ENCODE measurements at regions not wholly inside any gene's neighbourhood (a gene's known extent, or its start where the extent isn't known, plus 50 kb on each side); places are given as distances from the start of the nearest gene placed in this dataset.

DNA sequence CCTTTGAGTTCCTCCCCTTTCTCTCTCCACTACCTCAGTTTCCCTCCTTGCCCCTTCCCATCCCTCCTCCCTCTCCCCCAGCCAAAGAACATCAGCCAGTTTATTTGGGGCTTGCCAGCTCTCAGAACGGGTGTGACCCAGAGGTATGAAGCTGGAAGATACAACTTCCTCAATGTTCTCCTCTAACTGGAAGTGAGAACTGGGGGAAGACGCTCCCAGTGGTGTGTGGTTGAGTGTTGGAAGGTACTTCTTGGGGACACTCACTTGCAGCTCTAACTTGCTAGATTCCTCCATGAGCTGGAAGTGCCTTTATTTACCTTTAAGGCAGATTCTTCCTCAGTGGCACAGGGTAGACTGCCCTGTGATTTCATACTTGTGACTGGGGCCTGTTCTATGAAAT, 110.5 kb upstream of the HABP2 start:
- DNase-seq (ENCODE audit: low read depth in 3 of 3): no peak

DNA sequence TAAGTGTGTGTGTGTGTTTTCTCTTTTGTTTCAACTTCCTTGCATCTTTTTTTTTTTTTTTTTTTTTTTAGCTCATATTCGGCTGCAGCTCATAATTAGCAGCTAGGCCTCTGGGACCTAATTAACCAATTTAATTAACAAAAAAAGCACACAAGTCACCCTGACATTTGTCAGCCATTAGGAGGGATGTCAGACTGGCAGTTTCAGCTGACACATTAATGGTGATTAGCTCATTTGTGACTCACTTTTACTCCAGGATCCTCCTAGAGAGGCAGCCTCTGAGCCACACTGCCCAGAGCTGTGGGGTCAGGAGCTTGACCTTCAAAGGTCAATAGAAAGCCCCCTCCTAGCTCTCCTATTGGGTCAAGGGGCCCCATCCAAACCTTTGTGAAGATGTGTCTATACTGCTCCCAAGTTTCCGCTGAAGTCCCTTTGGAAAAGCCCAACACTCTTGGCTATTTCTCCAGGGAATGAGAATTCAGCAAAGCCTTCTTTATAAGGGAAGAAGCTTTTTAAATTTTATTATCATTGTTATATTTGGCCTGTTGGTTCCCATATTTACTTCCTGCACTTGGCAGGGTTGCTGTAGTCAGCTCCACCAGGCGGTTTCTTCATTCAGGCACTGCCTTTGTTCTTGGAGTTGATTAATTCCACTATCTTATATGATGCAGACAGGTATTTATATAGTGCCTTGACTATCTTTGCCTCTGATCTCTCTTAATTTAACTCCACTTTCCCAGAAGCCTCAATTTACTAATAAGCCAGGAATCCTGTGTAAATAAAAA, 109.5 kb upstream of the HABP2 start:
- no peak for DNase-seq (ENCODE audit: low read depth in 3 of 3)

- no peak for DNase-seq (ENCODE audit: low read depth in 3 of 3)
These were observed 108.0 kb upstream of the HABP2 start for GRCh38 chr10:113444766-113445365.

DNA sequence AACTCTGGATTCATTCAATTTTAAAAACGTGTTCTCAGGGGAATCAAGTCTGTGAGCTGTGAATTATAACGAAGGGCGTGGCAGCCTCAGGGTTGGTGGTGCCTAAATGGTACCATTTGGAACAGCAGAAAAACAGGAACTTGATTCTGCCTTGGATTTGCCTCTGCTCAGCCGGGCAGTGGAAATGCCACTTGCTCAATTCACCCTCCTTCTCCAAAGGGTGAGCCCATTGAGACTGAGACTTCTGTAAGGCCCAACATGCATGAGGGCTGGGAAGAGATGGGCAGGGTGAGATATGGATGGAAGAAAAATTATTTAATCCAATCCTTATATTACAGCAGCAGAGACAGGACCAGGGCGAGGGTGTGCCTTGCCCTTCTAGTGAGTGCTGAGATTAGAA, 107.1 kb upstream of the HABP2 start:
- no peak for DNase-seq (ENCODE audit: low read depth in 3 of 3)

- no peak for DNase-seq (ENCODE audit: low read depth in 3 of 3)
These were observed 106.1 kb upstream of the HABP2 start for GRCh38 chr10:113446739-113447138.

DNA sequence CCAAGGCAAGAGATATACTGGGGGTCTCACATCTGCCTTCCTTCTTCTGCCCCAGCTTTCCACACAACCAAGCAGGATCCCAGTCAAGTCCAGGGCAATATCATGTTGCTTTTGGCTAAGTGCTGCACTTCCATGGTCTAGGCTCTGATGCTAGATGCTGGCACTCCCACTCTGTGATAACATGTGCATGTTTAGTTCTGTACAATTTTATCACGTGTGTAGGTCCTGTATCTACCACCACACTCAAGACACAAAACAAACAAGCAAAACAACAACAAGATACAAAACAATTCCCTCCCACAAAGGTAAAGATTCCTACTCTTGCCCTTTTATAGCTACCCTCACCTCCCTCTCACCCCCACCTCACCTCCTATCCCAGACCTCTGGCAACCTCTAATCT, 105.6 kb upstream of the HABP2 start:
- no peak for DNase-seq (ENCODE audit: low read depth in 3 of 3)

DNA sequence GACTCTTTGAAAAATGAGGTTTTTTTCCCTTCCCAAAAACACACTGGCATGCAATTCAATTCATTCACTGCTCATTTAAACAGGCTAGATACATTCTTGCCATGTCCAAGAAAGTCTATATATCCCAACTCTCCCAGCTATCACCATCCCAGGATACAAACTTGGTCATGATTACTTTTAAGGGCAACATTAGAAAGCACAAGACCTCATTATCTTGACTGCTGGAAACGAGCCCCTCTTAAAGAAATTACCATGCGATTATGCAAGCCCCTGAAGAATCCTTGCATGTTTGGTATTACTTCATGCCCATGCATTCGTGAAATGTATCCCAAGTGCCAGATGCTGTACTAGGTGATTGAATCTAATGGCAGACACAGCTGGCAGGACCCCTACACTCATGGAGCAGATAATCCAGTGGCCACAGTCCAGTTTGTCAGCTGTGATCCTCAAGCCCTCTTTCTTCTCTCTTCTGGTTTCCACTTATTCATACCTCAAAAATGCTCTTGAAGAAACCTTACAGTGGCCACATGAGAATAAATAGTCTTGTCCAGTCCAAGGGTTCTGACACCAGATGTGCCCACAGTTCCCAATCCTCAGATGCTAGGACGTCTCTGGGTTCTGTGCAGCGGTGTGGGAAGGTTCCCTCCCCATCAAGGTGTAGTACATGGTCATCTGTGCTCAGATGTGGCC, 103.7 kb upstream of the HABP2 start:
- DNase-seq (ENCODE audit: low read depth in 3 of 3): no peak

DNA sequence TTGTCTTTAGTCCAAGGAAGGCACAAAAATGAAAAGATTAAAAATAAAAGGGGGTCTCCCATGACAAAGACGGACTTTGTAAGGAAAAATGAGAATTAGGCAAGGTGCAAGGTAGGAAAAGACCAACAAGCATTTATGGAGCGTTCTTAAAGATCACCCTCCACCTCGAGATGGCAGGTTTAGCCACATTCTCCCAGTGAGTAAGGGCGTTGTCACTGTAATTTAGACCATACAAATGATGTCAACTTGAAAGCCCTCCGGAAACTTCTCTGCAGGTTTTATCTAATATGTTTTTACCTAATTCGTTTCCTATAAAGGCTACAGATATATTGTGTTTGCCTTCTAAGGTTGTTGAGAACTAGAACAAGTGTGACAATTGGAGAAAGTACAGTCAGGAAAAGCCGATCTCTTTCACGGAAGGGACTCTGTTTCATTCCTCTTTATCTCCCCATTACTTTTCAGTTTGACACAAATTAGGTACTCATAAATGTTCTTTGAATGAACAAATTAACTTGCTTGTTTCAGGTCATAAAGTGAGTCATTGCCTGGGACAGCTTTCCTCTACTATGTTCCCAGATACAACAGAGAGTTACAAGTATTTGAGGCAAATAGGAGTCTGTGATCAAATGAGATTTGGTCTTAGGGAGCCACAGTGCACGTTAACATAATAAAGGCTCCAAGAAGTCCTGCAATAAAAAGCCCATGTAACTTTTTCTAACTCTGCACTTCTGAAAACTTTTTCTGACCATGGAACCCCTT, 102.6 kb upstream of the HABP2 start:
- DNase-seq (ENCODE audit: low read depth in 3 of 3): no peak

DNA sequence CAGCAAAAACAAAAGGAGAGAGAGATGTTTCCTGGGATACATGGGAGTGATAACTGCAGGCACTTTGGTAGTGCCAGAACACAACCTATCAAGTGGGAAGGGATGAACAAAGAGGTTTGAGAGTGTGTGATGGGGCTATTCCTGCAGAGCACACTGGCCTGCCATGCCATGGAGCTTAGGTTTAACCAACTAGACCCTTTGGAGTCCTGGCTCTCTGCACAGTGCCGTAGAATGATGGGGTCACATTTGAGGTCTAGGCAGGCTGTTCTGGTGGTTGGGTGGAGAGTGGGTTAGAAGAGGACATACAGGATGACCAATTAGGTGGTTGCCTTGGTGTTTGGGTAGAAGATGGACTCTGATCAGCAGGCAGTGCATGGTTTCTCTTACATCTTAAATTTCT, 101.9 kb upstream of the HABP2 start:
- DNase-seq (ENCODE audit: low read depth in 3 of 3): no peak

GRCh38 chr10:113452146-113452845, 100.6 kb upstream of the HABP2 start:
- DNase-seq (ENCODE audit: low read depth in 3 of 3): no peak

DNA sequence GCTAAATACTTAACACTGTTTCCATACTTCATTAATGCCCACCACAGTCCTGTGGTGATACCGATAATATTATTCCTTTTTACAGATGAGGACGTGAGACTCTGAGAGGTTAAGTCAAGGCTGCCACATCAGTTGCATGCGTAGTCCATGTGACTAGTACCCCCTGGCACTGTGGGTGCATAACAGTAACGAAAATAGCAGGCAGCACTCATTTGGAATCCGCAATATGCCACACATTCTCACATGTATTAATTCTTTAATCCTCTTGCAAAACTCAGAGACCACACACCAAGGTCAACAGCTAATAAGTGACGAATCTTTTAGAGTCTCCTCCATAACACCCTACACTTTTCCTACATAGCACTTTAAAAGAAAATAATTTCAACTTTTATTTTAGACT, 99.5 kb upstream of the HABP2 start:
- DNase-seq (ENCODE audit: low read depth in 3 of 3): no peak

DNA sequence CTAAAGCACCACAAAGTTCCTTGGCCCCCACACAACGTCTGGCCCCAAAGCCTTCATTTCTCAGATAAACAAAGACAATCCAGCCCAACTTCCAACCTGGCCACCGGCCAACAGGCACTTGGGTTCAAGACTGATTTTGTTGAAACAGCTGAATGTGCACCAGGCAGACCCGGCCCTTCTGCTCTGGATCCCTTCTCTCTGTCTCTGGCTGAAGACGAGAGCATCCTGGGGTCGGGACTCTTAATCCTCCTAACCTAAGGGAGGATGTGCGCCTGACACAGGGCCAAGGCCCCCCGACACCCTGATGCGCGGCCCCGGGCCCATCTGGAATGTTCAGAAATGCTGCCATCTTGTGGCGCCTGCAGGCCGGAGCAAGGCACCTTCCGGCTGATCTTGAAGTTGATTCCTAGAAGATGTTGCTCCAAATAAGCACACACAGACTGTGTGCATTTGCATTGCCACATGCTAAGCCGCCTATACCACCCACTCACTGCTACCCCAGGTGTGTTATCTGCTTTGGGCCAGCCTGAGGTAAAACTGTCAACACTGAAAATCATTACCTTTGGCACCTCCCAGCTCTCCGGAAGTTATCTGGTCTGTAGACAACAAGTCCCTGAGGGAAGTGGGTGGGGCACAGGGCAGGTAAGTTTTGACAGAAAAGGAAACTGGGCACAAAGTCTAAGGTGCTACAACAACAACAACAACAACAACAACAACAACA, 98.4 kb upstream of the HABP2 start:
- DNase-seq (ENCODE audit: low read depth in 3 of 3): peak in 1 of 3 donors; percentile 11

DNA sequence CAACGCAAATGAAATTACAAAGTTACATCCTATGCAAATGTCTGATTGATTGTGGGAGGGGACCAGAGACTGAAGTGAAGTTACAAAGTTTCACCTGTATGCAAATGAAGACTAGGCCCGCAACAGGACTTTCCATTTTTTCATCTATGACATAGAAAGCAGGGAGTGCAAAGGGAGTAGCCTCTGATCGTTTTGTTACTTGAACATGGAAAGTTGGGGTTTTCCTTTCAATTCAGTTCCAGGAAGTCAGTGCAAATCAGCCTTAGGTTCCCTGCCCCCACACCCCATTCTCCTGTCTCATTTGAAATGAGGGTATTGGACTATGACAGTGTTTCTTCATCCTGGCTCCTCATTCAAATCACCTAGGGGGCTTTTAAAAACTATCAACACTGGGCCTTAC, 96.9 kb upstream of the HABP2 start:
- no peak for DNase-seq (ENCODE audit: low read depth in 3 of 3)

- DNase-seq (ENCODE audit: low read depth in 3 of 3): no peak
These were observed 96.1 kb upstream of the HABP2 start for GRCh38 chr10:113456741-113457140.

- no peak for DNase-seq (ENCODE audit: low read depth in 3 of 3)
These were observed 95.4 kb upstream of the HABP2 start for GRCh38 chr10:113457408-113457807.

DNA sequence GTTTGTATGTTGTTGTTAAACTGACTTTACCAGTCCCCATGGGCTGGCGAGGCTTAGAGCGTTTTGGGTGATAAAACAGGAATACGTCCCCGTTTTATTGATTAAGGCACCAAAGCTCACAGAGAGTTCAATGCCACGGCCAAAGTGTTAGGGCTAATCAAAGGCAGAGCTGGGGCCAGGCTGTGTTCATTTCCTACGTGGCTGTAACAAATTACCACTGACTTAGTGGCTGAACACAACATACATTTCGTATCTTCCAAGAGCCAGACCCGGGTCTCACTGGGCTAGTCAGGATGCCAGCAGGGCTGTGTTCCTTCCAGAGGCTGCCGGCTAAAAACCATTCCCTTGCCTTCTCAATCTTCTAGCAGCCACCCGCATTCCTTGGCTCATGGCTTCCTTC, 94.4 kb upstream of the HABP2 start:
- no peak for DNase-seq (ENCODE audit: low read depth in 3 of 3)

- no peak for DNase-seq (ENCODE audit: low read depth in 3 of 3)
These were observed 93.9 kb upstream of the HABP2 start for GRCh38 chr10:113458944-113459343.

DNA sequence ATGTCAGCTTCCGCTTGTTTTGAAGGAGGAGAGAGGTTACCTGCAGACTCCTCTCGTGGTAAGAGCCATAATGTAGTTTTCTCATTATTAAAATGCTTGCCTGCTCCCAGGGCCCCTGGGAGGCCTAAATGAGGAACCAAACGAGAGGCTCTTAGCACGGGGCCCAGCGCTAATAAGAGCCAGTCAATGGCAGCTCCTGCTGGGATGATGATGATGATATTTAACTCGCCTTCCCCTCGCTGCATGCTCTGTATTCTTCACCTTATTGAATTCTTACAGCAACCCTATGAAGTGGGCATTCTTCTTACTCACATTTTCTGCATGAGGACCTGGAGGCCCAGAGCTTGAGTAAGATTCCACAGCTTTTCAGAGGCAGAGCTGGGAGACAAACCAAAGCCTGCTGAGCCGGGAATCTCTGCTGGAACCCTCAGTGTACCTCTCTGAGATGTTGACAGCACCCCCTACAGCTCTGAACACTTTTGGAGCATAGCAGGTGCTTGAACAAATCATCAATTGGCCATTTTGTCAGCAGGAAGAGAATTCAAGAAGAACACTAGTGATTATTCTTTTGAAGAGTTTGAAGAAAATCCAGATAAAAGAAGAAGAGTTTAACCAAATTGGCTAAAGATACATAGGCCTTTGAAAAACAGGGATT, 93.1 kb upstream of the HABP2 start:
- no peak for DNase-seq (ENCODE audit: low read depth in 3 of 3)

DNA sequence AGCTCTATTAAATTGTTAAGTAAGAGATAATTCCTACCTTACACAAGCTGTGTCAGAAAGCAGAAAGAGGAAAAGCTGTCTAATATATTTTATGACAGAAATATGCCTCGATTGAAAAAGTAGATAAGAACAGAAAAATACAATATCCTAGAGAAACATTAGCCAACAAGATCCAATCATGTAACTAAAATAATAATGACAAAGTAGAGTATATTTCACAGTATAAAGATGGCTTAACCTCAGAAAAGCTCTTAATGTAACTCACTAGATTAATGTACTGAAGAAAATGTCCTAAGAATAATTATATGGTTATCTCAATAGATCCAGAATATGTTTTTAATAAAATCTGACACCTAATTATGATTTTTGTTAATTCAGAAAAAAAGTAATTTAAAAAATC, 89.8 kb upstream of the HABP2 start:
- no peak for DNase-seq (ENCODE audit: low read depth in 3 of 3)

DNA sequence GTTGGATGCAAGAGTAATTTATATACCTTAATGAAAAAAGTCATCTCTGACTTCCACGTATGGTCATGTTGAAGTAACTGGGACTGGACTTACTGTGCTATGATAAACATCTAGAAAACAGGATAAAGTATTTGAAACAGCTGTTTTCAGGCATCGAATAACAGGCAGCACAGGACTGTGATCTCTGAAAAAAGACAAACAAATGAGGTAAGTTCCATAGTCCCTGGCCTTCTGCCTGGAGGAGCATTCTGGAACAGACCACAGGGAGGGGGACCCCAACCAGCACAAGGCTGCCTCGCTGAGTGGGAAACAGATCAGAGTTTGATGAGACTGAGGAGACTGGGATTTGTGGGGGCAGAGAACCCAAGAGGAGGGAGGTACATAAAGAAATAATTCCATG, 89.1 kb upstream of the HABP2 start:
- DNase-seq (ENCODE audit: low read depth in 3 of 3): no peak

GRCh38 chr10:113469796-113470195, 83.1 kb upstream of the HABP2 start:
- DNase-seq (ENCODE audit: low read depth in 3 of 3): no peak

Measured in stimulated activated CD4-positive, alpha-beta T cell treated with anti-CD3 and anti-CD28 coated beads, TNF-alpha, amount 100 ng/mL, for 48 hours (primary cell).